Hepatic stellate cell (primary cell): ENCODE measurements at regions not wholly inside any gene's neighbourhood (a gene's known extent, or its start where the extent isn't known, plus 50 kb on each side); places are given as distances from the start of the nearest gene placed in this dataset.
"Not testable (repeated sequence)": the region's sequence is repeated elsewhere in the genome, so short reads cannot be mapped to it uniquely, and the experiment has no call there.

ENCODE experiments used
- DNase-seq: peaks from one replicate; pipeline ENCODE4 v3.0.0; 2011; ENCODE audit warnings: low spot score

DNA sequence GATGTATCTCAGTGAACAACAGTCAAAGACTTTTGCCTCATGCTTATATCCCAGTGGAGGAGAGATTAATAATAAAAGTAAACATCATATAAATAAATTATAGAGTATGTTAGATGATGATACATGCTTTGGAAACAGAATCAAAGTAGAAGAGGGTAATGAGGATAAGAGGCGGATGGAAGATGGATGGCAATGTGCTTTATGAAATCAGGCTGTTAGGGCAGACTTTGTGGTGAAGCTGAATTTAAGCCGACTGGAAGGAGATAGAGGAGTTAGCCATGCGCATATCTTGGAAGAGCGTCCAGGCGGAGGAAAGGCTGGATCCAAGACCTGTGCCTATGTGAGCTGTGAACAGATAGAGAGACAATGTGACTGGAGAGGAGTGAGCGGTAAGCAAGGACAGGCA, 74.9 kb upstream of the GUCY1A1 start:
- no peak for DNase-seq

DNA sequence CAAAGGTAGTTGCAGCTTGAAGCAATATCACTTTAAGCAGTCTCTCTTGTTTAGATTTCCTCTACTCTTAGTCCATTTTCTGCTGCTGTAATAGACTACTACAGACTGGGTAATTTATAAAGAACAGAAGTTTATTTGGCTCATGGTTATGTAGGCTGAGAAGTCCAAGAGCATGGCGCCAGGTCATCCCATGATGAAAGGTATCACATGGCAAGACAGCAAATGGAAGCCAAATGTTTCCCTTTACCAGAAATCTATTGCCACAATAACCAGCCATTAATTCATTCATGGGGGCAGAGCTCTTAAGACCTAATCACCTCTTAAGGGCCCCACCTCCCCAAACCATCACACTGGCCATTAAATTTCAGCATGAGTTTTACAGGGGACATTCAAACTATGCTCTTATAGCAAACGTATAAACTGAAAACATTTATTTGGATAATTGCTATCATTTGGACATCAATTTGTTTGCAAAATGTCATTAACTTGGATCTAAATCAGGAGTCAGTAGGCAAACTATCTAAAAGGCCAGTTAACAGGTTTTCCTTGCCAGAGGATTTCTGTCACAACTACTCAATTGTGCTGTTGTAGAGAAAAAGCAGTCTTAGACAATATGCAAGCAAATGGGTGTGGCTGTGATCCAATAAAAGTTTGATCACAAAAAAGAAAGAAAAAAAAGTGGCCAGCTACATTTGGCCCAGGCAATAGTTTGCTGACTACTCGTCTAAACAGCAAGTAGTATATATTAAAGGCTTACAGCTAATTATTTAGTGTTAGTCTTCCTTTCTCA, 75.7 kb upstream of the GUCY1A1 start:
- no peak for DNase-seq

DNA sequence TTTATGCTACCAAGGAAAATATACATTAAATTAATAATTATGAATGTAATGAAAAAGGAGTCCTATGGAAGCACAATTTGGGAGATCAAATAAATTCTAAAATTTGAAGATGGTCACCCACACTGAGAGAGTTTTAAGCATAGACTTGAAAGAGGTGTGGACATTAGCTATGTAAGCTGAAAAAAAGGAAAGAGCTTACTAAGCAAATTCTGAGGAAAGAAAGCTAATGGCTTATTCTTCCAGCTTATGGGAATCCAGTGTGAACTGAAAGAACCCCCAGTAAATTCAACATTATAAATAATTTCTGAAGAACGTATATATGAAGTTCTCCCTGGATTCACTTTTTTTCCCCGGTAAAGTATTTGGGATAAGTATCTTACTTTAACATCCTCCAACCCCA, 78.2 kb upstream of the GUCY1A1 start:
- DNase-seq: no peak

- no peak for DNase-seq
Observed at GRCh38 chr4:155587766-155588165, 78.9 kb upstream of the GUCY1A1 start.

GRCh38 chr4:155582971-155583437, 83.6 kb upstream of the GUCY1A1 start:
- no peak for DNase-seq

GRCh38 chr4:155582041-155582440, 84.6 kb upstream of the GUCY1A1 start:
- DNase-seq: no peak

- no peak for DNase-seq
Observed at GRCh38 chr4:155578726-155579370, 87.8 kb upstream of the GUCY1A1 start.

DNA sequence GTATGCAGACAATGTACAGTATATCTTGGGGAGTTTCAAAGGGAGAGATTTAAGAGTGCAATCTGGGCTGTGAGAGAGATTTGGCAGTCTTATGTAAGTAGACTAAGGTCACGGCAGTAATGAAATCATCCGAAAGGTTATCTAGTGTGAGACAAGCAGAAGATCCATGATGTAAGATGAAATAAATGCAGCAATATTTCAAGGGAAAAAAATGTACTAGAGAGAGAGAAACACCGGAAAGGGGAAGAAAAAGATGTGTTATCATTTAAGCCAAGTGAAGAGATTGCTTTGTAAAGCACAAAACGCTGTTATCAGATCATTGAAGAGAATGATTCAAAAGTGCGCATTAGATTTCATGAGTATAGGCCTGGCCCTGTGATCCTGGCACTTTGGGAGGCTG, 88.4 kb upstream of the GUCY1A1 start:
- DNase-seq: no peak

- not testable (repeated sequence) for DNase-seq
Observed at GRCh38 chr4:155574329-155574728, 92.3 kb upstream of the GUCY1A1 start.

DNA sequence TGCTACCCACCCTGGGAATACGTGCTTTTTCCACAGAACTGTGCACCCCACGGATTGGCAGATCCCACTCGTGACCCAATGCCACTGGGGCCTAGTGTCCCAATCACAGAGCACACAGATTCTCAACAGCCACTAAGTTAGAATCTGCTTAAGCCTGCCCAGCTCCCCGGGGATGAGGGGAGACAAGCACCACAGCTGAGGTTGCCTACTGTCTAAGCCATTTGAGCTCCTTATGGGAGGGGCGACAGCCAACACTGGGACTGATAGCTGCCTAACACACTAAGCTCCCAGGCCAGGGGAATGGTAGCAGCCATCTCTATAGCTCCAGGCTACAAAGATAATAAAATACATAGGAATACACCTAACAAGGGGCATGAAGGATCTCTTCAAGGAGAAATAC, 93.5 kb upstream of the GUCY1A1 start:
- no peak for DNase-seq

DNA sequence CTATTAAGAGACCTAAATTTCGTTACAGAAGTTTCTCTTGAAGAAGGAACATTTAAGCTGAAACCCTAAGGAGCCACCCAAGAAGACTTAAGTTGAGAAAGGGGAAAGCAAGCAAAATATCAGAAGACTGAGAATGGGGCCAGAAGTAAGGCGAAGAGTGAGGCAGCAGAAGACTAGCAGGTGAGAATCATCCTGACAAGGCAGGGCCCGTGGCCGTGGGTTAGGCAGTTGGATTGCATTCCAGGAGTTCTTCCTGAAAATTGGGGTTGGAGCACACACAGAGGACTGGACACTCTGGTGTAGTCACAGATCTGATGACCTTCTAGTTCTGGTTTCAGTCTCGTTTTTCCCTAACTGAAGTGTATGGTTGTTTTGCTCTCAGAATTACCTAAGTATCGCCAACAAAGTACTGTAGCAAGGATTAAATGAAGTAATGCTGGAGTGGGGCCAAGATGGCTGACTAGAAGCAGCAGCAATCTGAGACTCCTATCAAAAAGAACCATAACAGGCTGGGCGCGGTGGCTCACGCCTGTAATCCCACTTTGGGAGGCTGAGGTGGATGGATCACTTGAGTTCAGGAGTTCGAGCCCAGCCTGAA, 94.4 kb upstream of the GUCY1A1 start:
- no peak for DNase-seq

- no peak for DNase-seq
Observed at GRCh38 chr4:155571184-155571944, 95.3 kb upstream of the GUCY1A1 start.

GRCh38 chr4:155570661-155571060, 96.0 kb upstream of the GUCY1A1 start:
- DNase-seq: no peak

GRCh38 chr4:155569960-155570515, 96.6 kb upstream of the GUCY1A1 start:
- no peak for DNase-seq

GRCh38 chr4:155569471-155569870, 97.2 kb upstream of the GUCY1A1 start:
- no peak for DNase-seq

- DNase-seq: no peak
Observed at GRCh38 chr4:155568641-155569220, 97.9 kb upstream of the GUCY1A1 start.

DNA sequence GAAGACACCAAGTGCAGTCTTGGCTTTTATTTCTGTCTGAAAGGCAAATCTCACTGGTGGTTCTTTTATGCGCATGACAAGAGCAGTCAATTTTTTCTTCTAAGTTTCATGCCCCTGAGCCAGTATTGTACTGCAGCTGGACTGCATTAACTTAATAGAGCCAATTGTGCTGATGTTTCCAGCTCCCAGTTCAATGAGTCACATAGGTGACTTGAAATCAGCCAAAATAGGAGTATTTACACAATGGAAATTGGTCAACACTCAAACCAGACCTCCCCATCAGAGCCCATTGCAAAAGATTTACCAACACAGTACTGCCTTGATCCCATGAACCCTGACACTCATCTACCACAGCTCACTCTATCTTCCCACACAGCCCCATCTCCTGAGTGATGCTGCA, 100.3 kb upstream of the GUCY1A1 start:
- no peak for DNase-seq

- no peak for DNase-seq
Observed at GRCh38 chr4:155565776-155566175, 100.9 kb upstream of the GUCY1A1 start.

DNA sequence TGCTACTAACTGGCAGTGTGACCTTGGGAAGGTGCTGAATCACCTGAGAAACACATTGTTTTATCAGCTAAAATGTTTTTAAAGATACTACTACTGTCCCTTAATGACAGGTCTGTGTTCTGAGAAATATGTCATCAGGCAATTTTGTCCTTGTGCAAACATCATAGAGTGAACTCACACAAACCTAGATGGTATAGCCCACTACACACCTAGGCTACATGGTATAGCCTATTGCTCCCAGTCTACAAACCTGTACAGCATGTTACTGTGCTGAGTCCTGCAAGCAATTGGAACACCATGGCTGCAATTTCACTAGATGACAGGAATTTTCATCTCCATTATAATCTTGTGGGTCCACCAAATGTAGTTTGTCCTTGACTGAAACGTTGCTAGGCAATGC, 101.3 kb upstream of the GUCY1A1 start:
- no peak for DNase-seq

GRCh38 chr4:155564880-155565279, 101.8 kb upstream of the GUCY1A1 start:
- no peak for DNase-seq

- DNase-seq: no peak
Observed at GRCh38 chr4:155564086-155564485, 102.6 kb upstream of the GUCY1A1 start.

DNA sequence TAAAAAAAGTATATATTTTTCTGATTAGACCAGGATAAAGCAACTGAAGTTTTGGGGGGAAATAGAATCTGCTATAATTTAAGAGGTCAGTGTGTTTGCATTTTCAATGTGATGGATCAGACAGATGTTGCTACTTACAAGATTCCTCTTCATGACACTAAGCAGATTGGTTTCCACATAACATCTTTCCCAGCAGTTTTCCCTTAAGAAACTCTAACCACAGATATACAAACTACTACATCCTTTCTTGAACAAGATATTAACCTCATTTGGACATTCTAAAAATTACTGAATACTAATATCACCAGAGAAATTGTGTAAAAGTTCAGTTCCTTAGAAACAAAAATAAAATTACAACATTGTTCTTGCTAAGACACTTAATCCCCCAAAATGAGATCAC, 106.7 kb upstream of the GUCY1A1 start:
- DNase-seq: no peak
